ENCODE measurements at regions not wholly inside any gene's neighbourhood (a gene's known extent, or its start where the extent isn't known, plus 50 kb on each side); places are given as distances from the start of the nearest gene placed in this dataset.
"Not testable (repeated sequence)": the region's sequence is repeated elsewhere in the genome, so short reads cannot be mapped to it uniquely, and the experiment has no call there.

GRCh38 chr13:80680786-80681366 lies 339.9 kb upstream of the SPRY2 start:
- H3K4me3 ChIP-seq (ENCODE audit: low read depth, low read length) = no peak overlapping the region
- no peak for TF ChIP-seq CTCF (IDR thresholded peaks at IDR 0.05; ENCODE audit: low read depth, low read length)

GRCh38 chr13:80679423-80679822 lies 338.5 kb upstream of the SPRY2 start:
- no peak for TF ChIP-seq CTCF (IDR thresholded peaks at IDR 0.05; ENCODE audit: low read depth, low read length)
- no peak overlapping the region for H3K4me3 ChIP-seq (ENCODE audit: low read depth, low read length)

- no peak overlapping the region for H3K4me3 ChIP-seq (ENCODE audit: low read depth, low read length)
- no peak for TF ChIP-seq CTCF (IDR thresholded peaks at IDR 0.05; ENCODE audit: low read depth, low read length)
Measured at GRCh38 chr13:80677227-80677626, 336.3 kb upstream of the SPRY2 start.

GRCh38 chr13:80675442-80675841 lies 334.5 kb upstream of the SPRY2 start:
- H3K4me3 ChIP-seq (ENCODE audit: low read depth, low read length) = not testable (repeated sequence)

GRCh38 chr13:80671773-80672172 lies 330.8 kb upstream of the SPRY2 start:
- no peak for TF ChIP-seq CTCF (IDR thresholded peaks at IDR 0.05; ENCODE audit: low read depth, low read length)
- no peak overlapping the region for H3K4me3 ChIP-seq (ENCODE audit: low read depth, low read length)

GRCh38 chr13:80669112-80669511 lies 328.2 kb upstream of the SPRY2 start:
- no peak overlapping the region for H3K4me3 ChIP-seq (ENCODE audit: low read depth, low read length)
- no peak for TF ChIP-seq CTCF (IDR thresholded peaks at IDR 0.05; ENCODE audit: low read depth, low read length)

GRCh38 chr13:80668452-80668851 lies 327.5 kb upstream of the SPRY2 start:
- no peak overlapping the region for H3K4me3 ChIP-seq (ENCODE audit: low read depth, low read length)
- TF ChIP-seq CTCF (IDR thresholded peaks at IDR 0.05; ENCODE audit: low read depth, low read length) = no peak

All from WI38 (cell line).